LNCAP (cell line): ENCODE measurements at regions not wholly inside any gene's neighbourhood (a gene's known extent, or its start where the extent isn't known, plus 50 kb on each side); places are given as distances from the start of the nearest gene placed in this dataset.
A peak's percentile ranks its signal among the peaks of the same experiment; 100 is the strongest.

Experiments
- CTCF ChIP-seq: fragments of 450-650 bp; IDR thresholded peaks from 2 replicates; pipeline ENCODE4 v1.5.1; 2017; ENCODE audit warnings: mild to moderate bottlenecking

- TF ChIP-seq CTCF = peak; percentile 43; the same call in 1 of the 2 replicates
Measured at GRCh38 chrX:37509349-37509748, 62.1 kb upstream of the LANCL3 start.
